Vagina (tissue), 2 donors: ENCODE measurements at regions not wholly inside any gene's neighbourhood (a gene's known extent, or its start where the extent isn't known, plus 50 kb on each side); places are given as distances from the start of the nearest gene placed in this dataset.

Experiments
- CTCF ChIP-seq, 3 experiments: fragments of 450-650 bp in 2 of 3; fragments of 200-600 bp in 1 of 3; sonication (generic) in 1 of 3; IDR thresholded peaks; one replicate each; pipeline ENCODE4 v1.5.1; 2017 to 2019; ENCODE audit warnings: antibody characterized with exemption in 3 of 3, mild to moderate bottlenecking in 2 of 3, moderate library complexity in 2 of 3
- POLR2A ChIP-seq, 2 donors: fragments of 450-650 bp; IDR thresholded peaks; one replicate each; pipeline ENCODE4 v1.6.1; 2017; ENCODE audit warnings: antibody characterized with exemption in 2 of 2, mild to moderate bottlenecking in 2 of 2, moderate library complexity in 2 of 2

- TF ChIP-seq POLR2A (IDR thresholded peaks at IDR 0.05) (no peak), CTCF (IDR thresholded peaks at IDR 0.05) (no peak)
These were observed 83.8 kb upstream of the RASGEF1B start for GRCh38 chr4:81555489-81555888.
